H9 (cell line): ENCODE measurements at regions not wholly inside any gene's neighbourhood (a gene's known extent, or its start where the extent isn't known, plus 50 kb on each side); places are given as distances from the start of the nearest gene placed in this dataset.

ENCODE experiments used
- DNase-seq: peaks from one replicate; pipeline ENCODE4 v3.0.0-alpha.2; 2017
- H2AFZ ChIP-seq: one replicate; pipeline ENCODE4 v1.6.1; 2013; ENCODE audit warnings: mild to moderate bottlenecking, low read length, control low read depth, moderate library complexity
- H2AK5ac ChIP-seq: 2 replicates; pipeline ENCODE4 v1.6.1; 2013; ENCODE audit warnings: low read length, control low read depth, mixed read lengths; ENCODE audit not compliant: insufficient read length
- H2BK120ac ChIP-seq: one replicate; pipeline ENCODE4 v1.6.1; 2013; ENCODE audit warnings: low read depth, mild to moderate bottlenecking, low read length, control low read depth, inconsistent platforms; ENCODE audit not compliant: poor library complexity, severe bottlenecking
- H2BK12ac ChIP-seq: 2 replicates; pipeline ENCODE4 v1.6.1; 2013; ENCODE audit warnings: low read length, control low read depth, mixed read lengths, low read depth; ENCODE audit not compliant: insufficient read length
- H2BK15ac ChIP-seq: 2 replicates; pipeline ENCODE4 v1.6.1; 2013; ENCODE audit warnings: low read depth, low read length, control low read depth
- H2BK20ac ChIP-seq: one replicate; pipeline ENCODE4 v1.6.1; 2013; ENCODE audit warnings: low read depth, mild to moderate bottlenecking, low read length, control low read depth, inconsistent platforms; ENCODE audit not compliant: poor library complexity, severe bottlenecking
- H2BK5ac ChIP-seq: 2 replicates; pipeline ENCODE4 v1.6.1; 2013; ENCODE audit warnings: low read length, control low read depth, mixed read lengths; ENCODE audit not compliant: insufficient read length
- H3K14ac ChIP-seq: 2 replicates; pipeline ENCODE4 v1.6.1; 2013; ENCODE audit warnings: low read length, control low read depth; ENCODE audit not compliant: insufficient read depth
- H3K18ac ChIP-seq: 2 replicates; pipeline ENCODE4 v1.6.1; 2013; ENCODE audit warnings: low read depth, mild to moderate bottlenecking, mixed read lengths, low read length, control low read depth; ENCODE audit not compliant: insufficient read length
- H3K23ac ChIP-seq: 2 replicates; pipeline ENCODE4 v1.6.1; 2013; ENCODE audit warnings: low read length, control low read depth, mixed read lengths, low read depth; ENCODE audit not compliant: insufficient read length
- H3K23me2 ChIP-seq: 2 replicates; pipeline ENCODE4 v1.6.1; 2013; ENCODE audit warnings: low read depth, mild to moderate bottlenecking, mixed read lengths, low read length, control low read depth; ENCODE audit not compliant: insufficient read length, poor library complexity, severe bottlenecking
- H3K27ac ChIP-seq: 2 replicates; pipeline ENCODE4 v1.5.1; 2013; ENCODE audit warnings: low read length, control low read depth, mixed read lengths, low read depth; ENCODE audit not compliant: insufficient read length
- H3K27me3 ChIP-seq: 2 replicates; pipeline ENCODE4 v1.6.1; 2013; ENCODE audit warnings: low read length, control low read depth, inconsistent platforms; ENCODE audit not compliant: insufficient read depth
- H3K4ac ChIP-seq: 2 replicates; pipeline ENCODE4 v1.6.1; 2013; ENCODE audit warnings: low read depth, mild to moderate bottlenecking, control low read depth, inconsistent platforms, low read length, moderate library complexity
- H3K4me1 ChIP-seq: 2 replicates; pipeline ENCODE4 v1.6.1; 2013; ENCODE audit warnings: low read length, control low read depth, inconsistent platforms; ENCODE audit not compliant: insufficient read depth
- H3K4me2 ChIP-seq: 2 replicates; pipeline ENCODE4 v1.6.1; 2013; ENCODE audit warnings: low read length, control low read depth, mixed read lengths; ENCODE audit not compliant: insufficient read length, insufficient read depth
- H3K56ac ChIP-seq: 2 replicates; pipeline ENCODE4 v1.6.1; 2013; ENCODE audit warnings: low read depth, mild to moderate bottlenecking, mixed read lengths, low read length, control low read depth; ENCODE audit not compliant: insufficient read length
- H3K79me1 ChIP-seq: 2 replicates; pipeline ENCODE4 v1.6.1; 2013; ENCODE audit warnings: low read depth, mild to moderate bottlenecking, moderate library complexity, low read length, control low read depth, inconsistent platforms; ENCODE audit not compliant: insufficient read depth, poor library complexity, severe bottlenecking
- H3K79me2 ChIP-seq: 2 replicates; pipeline ENCODE4 v1.6.1; 2013; ENCODE audit warnings: low read length, control low read depth, inconsistent platforms; ENCODE audit not compliant: insufficient read depth
- H3K9ac ChIP-seq: 2 replicates; pipeline ENCODE4 v1.6.1; 2013; ENCODE audit warnings: low read length, control low read depth, mixed read lengths; ENCODE audit not compliant: insufficient read length; ENCODE audit errors: extremely low read depth
- H3K9me3 ChIP-seq: one replicate; pipeline ENCODE4 v1.6.1; 2013; ENCODE audit warnings: low read depth, low read length, inconsistent platforms; ENCODE audit not compliant: control insufficient read depth
- H3T11ph ChIP-seq: one replicate; pipeline ENCODE4 v1.6.1; 2013; ENCODE audit warnings: mild to moderate bottlenecking, low read length, control low read depth, inconsistent platforms
- H4K20me1 ChIP-seq: one replicate; pipeline ENCODE4 v1.6.1; 2013; ENCODE audit not compliant: control insufficient read depth, insufficient read length, insufficient read depth
- H4K5ac ChIP-seq: 2 replicates; pipeline ENCODE4 v1.6.1; 2013; ENCODE audit warnings: low read depth, mild to moderate bottlenecking, mixed read lengths, low read length, control low read depth; ENCODE audit not compliant: insufficient read length
- H4K8ac ChIP-seq: replicated peaks from 2 replicates; pipeline ENCODE4 v1.6.1; 2013; ENCODE audit warnings: low read length, control low read depth, mixed read lengths, low read depth; ENCODE audit not compliant: insufficient read length
- H4K91ac ChIP-seq: 2 replicates; pipeline ENCODE4 v1.6.1; 2013; ENCODE audit warnings: low read depth, mild to moderate bottlenecking, moderate library complexity, mixed read lengths, low read length, control low read depth; ENCODE audit not compliant: insufficient read length
- H3K27ac Mint-ChIP-seq, 3 experiments: 2 replicates in 2 of 3; 3 replicates in 1 of 3; pipeline ENCODE4 v1.8.0; 2020 to 2021; ENCODE audit warnings: mixed read lengths in 3 of 3, mild to moderate bottlenecking in 1 of 3, moderate library complexity in 1 of 3
- H3K27me3 Mint-ChIP-seq: 2 replicates; pipeline ENCODE4 v1.8.0; 2021; ENCODE audit warnings: low read depth, mild to moderate bottlenecking, moderate library complexity, mixed read lengths
- H3K36me3 Mint-ChIP-seq, 3 experiments: 2 replicates in 2 of 3; 3 replicates in 1 of 3; pipeline ENCODE4 v1.8.0; 2020 to 2021; ENCODE audit warnings: low read depth in 3 of 3, mixed read lengths in 3 of 3; ENCODE audit not compliant: insufficient read depth in 1 of 3
- H3K4me1 Mint-ChIP-seq, 2 experiments: 2 replicates each; pipeline ENCODE4 v1.8.0; 2020; ENCODE audit warnings: mixed read lengths in 2 of 2
- H3K4me3 Mint-ChIP-seq, 2 experiments: 2 replicates in 1 of 2; 3 replicates in 1 of 2; pipeline ENCODE4 v1.8.0; 2020 to 2021; ENCODE audit warnings: mild to moderate bottlenecking in 2 of 2, mixed read lengths in 2 of 2, moderate library complexity in 1 of 2
- H3K9me3 Mint-ChIP-seq, 2 experiments: 2 replicates in 1 of 2; 3 replicates in 1 of 2; pipeline ENCODE4 v1.8.0; 2020; ENCODE audit warnings: mild to moderate bottlenecking in 2 of 2, mixed read lengths in 2 of 2, moderate library complexity in 1 of 2
- CTCF ChIP-seq: fragments of 200-600 bp; sonication (generic); conservative IDR thresholded peaks from 3 replicates; pipeline ENCODE4 v1.8.0; 2021; ENCODE audit warnings: antibody characterized with exemption, mild to moderate bottlenecking

- no peak overlapping the region for H3K14ac ChIP-seq
- H3K9me3 ChIP-seq: no peaks in the 10 kb centered on the region
- H3K23ac ChIP-seq: no peak overlapping the region
- no peak overlapping the region for H2BK5ac ChIP-seq
- H3K4me3 Mint-ChIP-seq: no peak overlapping the region
- H3K9me3 Mint-ChIP-seq: no peaks in the 10 kb centered on the region; a peak in 1 of 5 replicates
- H2BK20ac ChIP-seq: no peak overlapping the region
- no peaks in the 10 kb centered on the region; the same call in 1 of the 2 replicates for H3K27me3 Mint-ChIP-seq
- H4K8ac ChIP-seq: no peak overlapping the region
- H3K4me2 ChIP-seq: no peak overlapping the region
- TF ChIP-seq CTCF: no peak
- no peak overlapping the region for H3K9ac ChIP-seq
- no peaks in the 10 kb centered on the region for H3K79me1 ChIP-seq
- no peak overlapping the region for H3K27ac ChIP-seq
- DNase-seq: no peak
- H2AFZ ChIP-seq: no peak overlapping the region
- H3K4me1 ChIP-seq: no peaks in the 10 kb centered on the region
- H3K18ac ChIP-seq: no peak overlapping the region
- H3T11ph ChIP-seq: no peak overlapping the region
- no peak overlapping the region for H2AK5ac ChIP-seq
- H3K79me2 ChIP-seq: no peaks in the 10 kb centered on the region
- no peaks in the 10 kb centered on the region for H3K27me3 ChIP-seq
- no peak overlapping the region for H2BK120ac ChIP-seq
- H4K91ac ChIP-seq: no peak overlapping the region
- H4K20me1 ChIP-seq: no peaks in the 10 kb centered on the region
- H3K36me3 Mint-ChIP-seq: no peaks in the 10 kb centered on the region
- no peak overlapping the region for H2BK12ac ChIP-seq
- peaks cover 13 to 19% of the 10 kb centered on the region in 2 experiments for H3K4me1 Mint-ChIP-seq
- no peak overlapping the region for H3K56ac ChIP-seq
- H3K27ac Mint-ChIP-seq: no peak overlapping the region
- H3K4ac ChIP-seq: no peak overlapping the region
- no peaks in the 10 kb centered on the region for H3K23me2 ChIP-seq
- no peak overlapping the region for H4K5ac ChIP-seq
- no peak overlapping the region for H2BK15ac ChIP-seq
Measured at GRCh38 chr10:110444004-110444337, 53.7 kb upstream of the DUSP5 start.
